ENCODE measurements at regions not wholly inside any gene's neighbourhood (a gene's known extent, or its start where the extent isn't known, plus 50 kb on each side); places are given as distances from the start of the nearest gene placed in this dataset.
"Not testable (repeated sequence)": the region's sequence is repeated elsewhere in the genome, so short reads cannot be mapped to it uniquely, and the experiment has no call there.

DNA sequence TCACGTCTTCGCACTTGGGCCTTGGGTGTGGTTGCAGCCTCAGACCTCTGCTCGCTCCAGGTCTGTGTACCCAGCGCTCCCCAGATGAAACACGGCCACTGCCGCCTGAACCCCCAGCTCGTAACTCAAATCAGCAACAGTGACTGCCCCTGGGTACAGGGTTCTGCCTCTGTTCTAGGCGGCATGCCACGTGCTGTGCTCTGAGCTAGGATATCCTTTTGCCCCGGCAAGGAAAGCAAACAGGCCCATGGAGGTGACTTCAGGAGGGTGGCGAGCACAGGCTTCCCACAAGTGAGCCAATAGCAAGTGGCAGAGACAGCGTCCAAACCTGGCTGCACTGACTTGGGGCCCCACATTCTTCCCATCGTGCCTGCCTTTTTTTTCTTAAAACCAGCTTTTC lies 96.3 kb upstream of the PZP start:
- DNase-seq = not testable (repeated sequence)

DNA sequence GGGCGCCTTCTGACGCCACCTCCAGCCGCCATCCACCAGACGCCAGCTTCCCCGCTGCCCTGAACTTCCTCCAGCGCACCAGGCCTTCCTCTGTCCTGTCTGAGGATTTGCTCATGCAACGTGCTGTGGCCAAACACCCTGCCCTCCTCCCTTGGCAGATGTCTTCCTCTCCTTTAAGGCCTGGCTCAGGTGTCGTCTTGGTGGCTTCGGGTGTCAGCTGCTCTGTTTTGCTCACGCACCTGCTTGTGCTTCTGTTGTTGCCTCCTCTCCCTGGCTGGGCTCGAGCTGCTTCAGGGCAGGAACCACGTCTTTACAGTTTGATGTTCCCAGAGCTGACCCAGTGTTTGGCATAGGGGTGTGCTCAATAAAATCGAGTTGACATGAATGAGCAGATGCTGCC lies 87.7 kb upstream of the PZP start:
- not testable (repeated sequence) for DNase-seq

DNA sequence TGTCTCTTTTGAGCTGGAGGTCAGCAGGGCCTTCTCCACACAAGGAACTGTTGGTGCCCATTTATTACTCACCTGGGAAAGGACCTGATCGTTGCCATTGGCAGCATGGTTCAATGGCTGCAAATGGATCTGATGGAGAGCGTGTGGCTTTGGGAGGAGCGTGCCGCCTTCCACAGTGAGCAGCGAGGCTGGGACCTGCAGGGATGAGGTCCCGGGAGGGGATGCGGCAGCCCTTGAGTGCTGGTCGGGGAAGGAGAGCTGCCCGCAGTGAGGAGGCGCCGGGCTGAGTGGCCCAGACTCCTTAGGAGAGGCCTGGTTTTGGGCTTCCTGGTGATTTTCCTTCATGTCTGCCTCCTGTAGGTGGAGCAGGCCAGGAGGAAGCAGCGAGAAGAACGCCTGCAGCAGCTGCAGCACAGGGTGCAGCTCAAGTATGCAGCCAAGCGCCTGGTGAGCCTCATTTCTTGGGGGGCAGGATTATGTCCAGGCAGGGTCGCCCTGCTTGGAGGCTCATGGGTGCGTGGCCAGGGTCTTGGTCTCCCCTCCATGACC lies 86.0 kb upstream of the PZP start:
- not testable (repeated sequence) for DNase-seq

DNA sequence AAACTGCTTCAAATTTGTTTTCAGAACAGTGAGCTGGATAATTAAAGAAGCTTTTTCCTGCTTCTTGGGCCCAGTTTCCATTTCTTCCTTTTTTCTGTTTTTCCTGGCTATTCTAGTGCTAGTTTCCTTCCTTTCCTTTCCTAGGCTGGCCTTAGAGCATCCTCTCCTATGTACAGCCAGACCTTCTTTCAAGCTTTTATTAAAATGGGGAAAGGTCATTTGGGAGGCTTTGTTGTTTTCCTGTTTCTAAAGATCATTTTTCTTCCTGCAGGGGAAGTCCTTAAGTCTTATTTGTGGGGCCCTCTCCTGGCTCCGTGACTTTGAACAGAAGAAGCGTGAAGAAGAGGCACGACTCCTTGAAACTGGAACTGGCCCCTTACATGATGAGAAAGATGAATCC lies 85.2 kb upstream of the PZP start:
- DNase-seq = not testable (repeated sequence)

DNA sequence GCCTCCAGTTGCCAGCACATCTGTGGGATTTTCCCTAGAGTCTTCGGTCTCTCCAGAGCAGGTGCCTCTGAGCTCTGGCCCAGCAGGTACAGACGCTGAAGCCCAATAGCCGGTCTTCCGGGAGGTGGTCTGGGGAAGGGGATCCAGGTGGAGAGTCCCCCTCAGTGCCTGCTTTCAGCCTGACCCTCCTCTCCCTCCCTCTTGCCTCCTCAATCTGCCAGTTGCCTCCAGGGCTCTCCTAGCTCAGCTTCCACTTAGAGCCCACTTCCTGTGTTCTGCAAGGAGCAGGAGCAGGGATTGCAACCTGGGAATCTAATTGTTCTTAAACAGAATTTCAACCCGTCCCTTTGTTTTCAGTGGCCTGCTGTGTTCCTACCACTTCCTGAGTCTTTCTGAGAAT lies 81.8 kb upstream of the PZP start:
- DNase-seq = not testable (repeated sequence)

DNA sequence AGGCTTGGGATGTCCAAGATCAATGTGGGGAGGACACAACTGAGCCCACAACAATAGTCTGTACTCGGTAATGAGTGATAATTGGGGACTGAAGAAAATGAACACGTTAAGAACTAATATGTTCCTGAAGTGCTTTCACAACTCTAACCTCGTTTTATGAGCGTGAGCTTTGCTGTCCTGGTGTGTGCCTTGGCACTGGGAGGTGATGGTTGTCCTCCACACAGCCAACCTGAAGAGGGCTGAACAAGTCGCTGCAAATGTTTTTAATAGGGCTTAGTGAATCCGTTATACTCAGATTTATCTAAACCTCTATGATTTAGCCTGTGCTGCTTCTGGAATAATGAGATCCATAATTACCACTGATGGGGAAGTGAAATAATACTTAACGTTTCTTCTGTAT lies 76.5 kb upstream of the PZP start:
- not testable (repeated sequence) for DNase-seq

DNA sequence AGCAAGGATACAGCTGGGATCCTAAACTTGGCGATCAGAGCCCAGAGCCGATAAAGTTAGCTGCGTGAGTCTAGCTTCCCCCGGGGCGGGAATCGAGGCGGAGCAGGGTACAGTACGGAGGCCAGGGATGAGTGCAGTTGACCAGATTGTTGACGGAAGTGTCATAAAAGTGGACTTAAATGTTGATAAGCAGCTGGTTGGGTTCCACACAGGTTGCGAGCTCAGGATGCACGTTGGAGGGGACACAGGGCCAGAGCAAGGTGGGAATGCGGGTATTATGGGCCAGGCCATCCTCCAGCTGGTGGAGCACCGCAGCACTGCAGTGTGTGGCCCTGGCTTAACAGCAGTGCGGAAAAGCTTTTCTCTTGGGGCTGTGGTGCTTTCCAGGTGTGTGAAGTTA lies 76.0 kb upstream of the PZP start:
- DNase-seq = peak; percentile 55

DNA sequence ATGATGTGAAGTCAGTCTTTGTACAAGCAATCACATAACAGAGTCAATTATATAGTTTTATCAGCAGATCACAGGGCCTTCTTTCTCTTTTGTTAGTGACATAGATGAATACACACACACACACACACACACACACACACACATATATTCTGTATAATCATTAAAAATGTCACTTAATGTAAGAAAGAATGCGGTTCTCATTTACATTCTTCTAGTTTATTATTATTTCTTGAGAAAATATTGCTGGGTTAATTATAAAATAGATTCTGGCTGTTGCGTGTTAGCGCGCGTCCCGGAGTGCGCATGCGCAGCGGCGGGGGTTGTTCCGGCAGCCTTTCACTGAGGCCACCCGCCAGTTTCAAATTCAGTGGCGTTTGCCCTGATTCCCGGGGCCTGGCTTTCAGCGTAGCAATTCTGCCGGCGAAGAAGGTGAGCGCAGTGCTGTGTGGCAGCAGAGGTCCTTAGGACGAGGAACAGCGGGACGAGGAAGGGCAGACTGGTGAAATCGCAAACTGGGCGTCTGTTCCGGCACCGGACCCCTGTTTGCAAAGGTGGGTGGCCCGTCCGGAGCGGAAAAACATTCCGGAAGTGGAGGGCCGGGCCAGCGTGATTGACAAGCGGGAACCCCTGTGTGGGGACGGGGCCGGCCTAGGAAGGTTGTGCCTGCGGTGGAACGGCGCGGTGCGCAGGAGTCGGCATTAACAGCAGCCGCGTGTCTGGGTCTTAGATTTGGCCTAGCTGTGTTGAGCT lies 75.3 kb upstream of the PZP start:
- DNase-seq = peak; percentile 61

DNA sequence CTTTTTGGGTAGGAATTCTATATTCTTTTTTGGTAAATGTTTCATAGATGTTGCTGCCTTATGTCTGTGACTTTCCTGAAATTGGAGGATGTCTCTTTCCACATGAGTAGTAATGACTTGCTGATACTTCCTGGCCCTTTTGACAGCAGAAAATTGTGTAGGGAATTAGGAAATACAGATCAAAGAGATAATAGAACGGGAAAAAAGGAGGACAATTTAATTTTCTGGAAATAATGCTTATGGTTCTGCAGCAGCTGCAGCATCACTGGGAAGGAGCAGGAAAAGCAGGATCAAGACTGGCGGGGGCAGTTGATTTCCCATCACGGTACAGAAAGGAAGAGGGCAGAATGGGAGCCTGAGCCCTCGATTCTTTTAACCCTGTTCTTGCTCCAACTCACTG lies 68.8 kb upstream of the PZP start:
- DNase-seq = no peak

DNA sequence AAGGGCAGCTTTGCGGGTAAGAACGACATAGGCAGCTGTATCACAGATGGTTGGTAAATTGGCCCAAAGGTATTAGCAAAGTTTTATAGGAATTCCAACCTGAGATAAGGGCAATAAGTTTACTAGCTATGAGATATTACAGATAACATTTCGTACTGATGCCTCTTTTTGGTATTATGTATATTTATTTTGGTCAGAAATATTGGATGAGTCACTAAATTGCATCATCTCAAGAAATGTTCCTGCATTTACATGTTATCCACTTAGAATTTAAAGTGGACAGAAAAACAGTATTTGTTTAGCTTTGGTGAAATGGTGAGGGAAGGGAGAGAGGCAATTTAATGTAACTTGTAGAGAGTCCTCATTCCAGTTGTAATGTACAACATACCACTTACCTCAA lies 65.1 kb upstream of the PZP start:
- no peak for DNase-seq

DNA sequence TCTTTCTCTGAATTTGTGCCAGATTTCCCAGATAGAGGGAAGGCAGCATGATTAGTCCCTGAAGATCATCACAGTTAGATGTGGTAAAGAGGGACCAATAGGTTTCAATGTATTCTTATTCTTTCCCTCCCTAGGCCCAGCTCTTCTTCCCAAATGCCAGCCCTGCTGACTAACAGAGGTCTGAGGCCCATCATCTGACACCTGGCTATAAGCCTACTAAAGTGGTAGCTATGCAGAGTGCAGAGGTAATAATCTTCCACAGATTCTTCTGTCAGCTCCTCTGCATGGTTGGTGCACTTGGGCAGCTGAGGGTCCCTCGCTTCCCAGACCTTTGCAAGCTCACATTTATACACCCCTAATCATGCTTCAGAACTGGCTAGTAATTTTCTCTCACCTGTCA lies 63.7 kb upstream of the PZP start:
- DNase-seq = no peak

DNA sequence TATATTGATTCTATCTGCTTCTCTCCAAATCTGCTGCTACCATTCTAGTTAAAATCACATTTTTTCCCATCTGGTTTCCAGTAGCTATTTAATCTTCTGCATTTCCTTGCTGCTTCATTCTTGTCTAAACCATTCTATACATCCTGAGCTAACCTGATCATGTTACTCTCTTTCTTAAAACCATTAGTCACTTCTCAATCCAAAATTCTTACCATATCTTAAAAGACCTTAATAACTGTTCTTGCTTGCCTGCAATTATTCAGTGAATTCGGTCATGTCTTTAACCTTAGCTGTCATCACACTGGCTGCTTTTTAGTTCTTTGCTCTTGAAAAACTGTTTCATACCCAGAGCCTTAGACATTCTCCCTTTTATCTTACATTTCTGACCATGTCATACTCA lies 56.4 kb upstream of the PZP start:
- no peak for DNase-seq

DNA sequence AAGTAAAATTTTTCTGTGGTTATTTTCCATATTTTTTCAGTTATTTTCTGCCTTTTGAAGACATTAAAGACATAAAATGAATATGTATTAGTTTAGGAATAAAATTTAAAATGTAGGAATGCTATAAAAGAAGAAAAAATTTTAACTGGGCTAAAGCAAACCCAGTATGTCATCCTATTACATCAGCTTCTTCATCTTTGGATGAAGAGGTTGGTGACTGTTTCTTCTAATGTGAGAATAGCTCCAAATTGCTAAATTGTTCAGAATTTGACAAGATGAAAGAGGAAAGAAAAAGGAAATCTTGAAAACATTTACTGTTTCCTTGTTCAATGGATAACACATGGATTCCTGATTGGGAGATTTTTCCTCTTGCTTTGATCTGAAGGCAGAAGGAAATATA lies 52.7 kb upstream of the PZP start:
- no peak for DNase-seq

DNA sequence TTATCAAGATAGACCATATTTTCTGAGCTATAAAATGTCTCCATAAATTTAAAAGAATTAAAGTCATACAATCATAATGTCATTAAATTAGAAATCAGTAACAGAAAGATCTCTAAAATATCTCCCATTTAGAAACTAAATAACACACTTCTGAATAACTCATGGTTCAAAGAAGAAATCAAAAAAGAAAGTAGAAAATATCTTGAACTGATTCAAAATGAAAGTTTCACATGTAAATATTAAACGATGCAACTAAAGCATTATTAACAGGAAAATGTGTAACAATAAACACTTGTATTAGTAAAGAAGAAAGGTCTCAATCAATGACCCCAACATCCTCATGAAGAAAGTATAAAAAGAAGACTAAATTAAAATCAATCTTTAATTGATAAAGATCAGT lies 50.5 kb upstream of the PZP start:
- no peak for DNase-seq

Measured in NCI-H82 (cell line).